Stimulated activated naive B cell treated with anti-CD40 and anti-IgM and Interleukin-4, amounts not matched to agents 10 μg/mL and 1 μg/mL and 100 μg/mL, for 72 hours (primary cell): ENCODE measurements at regions not wholly inside any gene's neighbourhood (a gene's known extent, or its start where the extent isn't known, plus 50 kb on each side); places are given as distances from the start of the nearest gene placed in this dataset.

ENCODE experiments used
- ATAC-seq, 2 donors: fragments of 150-1000 bp; cut with Tn5 transposase; replicated peaks; 2 replicates each; pipeline ENCODE4 v1.10.0; 2021; ENCODE audit warnings: moderate library complexity in 1 of 2
- DNase-seq: peaks from one replicate; pipeline ENCODE4 v3.0.0; 2021
- H3K27ac Mint-ChIP-seq: one replicate; pipeline ENCODE4 v1.8.0; 2022; ENCODE audit warnings: mild to moderate bottlenecking, mixed read lengths
- H3K27me3 Mint-ChIP-seq, 2 donors: one replicate each; pipeline ENCODE4 v1.8.0; 2022; ENCODE audit warnings: mixed read lengths in 2 of 2
- H3K36me3 Mint-ChIP-seq, 2 donors: one replicate each; pipeline ENCODE4 v1.8.0; 2022; ENCODE audit warnings: mixed read lengths in 2 of 2, mild to moderate bottlenecking in 1 of 2
- H3K4me1 Mint-ChIP-seq, 2 donors: one replicate each; pipeline ENCODE4 v1.8.0; 2022; ENCODE audit warnings: mixed read lengths in 2 of 2, mild to moderate bottlenecking in 1 of 2
- H3K4me3 Mint-ChIP-seq, 2 donors: one replicate each; pipeline ENCODE4 v1.8.0; 2022; ENCODE audit warnings: mild to moderate bottlenecking in 2 of 2, mixed read lengths in 2 of 2, moderate library complexity in 1 of 2
- H3K9me3 Mint-ChIP-seq, 2 donors: one replicate each; pipeline ENCODE4 v1.8.0; 2022; ENCODE audit warnings: mixed read lengths in 2 of 2, mild to moderate bottlenecking in 1 of 2

DNA sequence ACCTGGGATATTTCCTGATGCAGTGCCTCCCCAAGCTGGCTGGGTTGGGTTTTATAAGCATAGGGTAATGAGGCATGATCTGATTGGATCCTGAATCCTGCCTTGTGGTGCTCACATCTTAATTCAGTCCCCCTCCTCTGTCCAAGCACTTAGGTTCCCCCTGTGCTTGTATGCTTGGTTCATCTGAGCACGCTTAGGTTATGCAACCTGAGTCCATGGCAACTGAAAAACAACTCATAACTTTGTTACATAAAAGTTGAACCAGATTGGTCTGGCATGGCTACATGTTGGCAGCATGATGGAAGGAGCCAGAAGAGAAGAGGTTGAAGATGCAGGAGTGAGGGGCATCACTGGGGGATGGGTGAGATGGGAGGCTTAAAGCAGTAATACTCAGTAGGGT lies 57.3 kb upstream of the OSBPL3 start:
- H3K36me3 Mint-ChIP-seq: peaks cover 3% of the 10 kb centered on the region in 2 donors
- H3K27me3 Mint-ChIP-seq: peaks cover 11 to 13% of the 10 kb centered on the region in 2 donors
- no peak overlapping the region for H3K4me3 Mint-ChIP-seq
- H3K9me3 Mint-ChIP-seq: peaks cover 10 to 11% of the 10 kb centered on the region in 2 donors
- no peak for DNase-seq
- H3K4me1 Mint-ChIP-seq: peaks cover 0 to 5% of the 10 kb centered on the region in 2 donors
- no peak overlapping the region for H3K27ac Mint-ChIP-seq
- no peak for ATAC-seq

DNA sequence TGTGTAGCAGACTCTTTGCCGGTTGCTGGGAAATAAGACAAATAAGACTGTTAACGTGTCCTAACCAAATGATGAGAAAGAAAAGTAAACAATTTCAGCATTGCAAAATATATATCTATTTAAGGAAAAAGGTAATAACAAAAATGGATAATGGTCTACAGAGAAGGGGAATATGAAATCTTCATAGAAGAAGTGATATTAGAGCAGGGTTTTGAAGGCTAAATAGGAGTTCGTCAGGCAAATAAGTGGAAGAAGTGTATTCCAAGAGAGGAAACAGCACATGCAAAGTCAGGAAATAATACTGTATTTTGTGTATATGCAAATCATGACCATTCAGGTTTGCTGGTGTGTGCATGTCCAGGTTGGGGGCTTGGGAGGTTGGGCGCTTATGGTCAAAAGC lies 55.3 kb upstream of the OSBPL3 start:
- H3K27ac Mint-ChIP-seq: no peak overlapping the region
- peaks cover 10 to 11% of the 10 kb centered on the region in 2 donors for H3K9me3 Mint-ChIP-seq
- H3K36me3 Mint-ChIP-seq: peaks cover 3% of the 10 kb centered on the region in 2 donors
- H3K4me1 Mint-ChIP-seq: peaks cover 0 to 1% of the 10 kb centered on the region in 2 donors
- no peak for DNase-seq
- peaks cover 11 to 13% of the 10 kb centered on the region in 2 donors for H3K27me3 Mint-ChIP-seq
- no peak overlapping the region for H3K4me3 Mint-ChIP-seq
- ATAC-seq: no peak

DNA sequence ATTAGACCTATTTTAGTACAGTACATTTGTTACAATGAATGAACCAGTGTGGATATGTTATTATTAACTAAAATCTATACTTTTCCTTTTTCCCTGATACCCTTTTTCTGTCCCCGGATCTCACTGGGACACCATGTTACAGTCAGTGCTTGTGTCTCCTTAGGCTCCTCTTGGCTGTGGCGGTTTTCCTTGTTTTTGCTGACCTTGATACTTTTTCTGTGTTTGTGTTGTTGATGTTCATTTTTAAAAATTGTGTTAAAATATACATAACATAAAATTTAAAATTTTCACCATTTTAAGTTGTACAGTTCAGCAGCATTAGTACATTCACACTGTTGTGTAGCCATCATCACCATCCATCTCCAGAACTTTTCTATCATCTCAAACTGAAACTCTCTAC lies 54.2 kb upstream of the OSBPL3 start:
- DNase-seq (no peak), ATAC-seq (no peak)
- Mint-ChIP-seq H3K36me3 (peaks cover 3% of the 10 kb centered on the region in 2 donors), H3K27me3 (peaks cover 6 to 8% of the 10 kb centered on the region in 2 donors), H3K27ac (no peak overlapping the region), H3K4me1 (peaks cover 0 to 1% of the 10 kb centered on the region in 2 donors), H3K9me3 (peaks cover 10 to 11% of the 10 kb centered on the region in 2 donors), H3K4me3 (no peak overlapping the region)

DNA sequence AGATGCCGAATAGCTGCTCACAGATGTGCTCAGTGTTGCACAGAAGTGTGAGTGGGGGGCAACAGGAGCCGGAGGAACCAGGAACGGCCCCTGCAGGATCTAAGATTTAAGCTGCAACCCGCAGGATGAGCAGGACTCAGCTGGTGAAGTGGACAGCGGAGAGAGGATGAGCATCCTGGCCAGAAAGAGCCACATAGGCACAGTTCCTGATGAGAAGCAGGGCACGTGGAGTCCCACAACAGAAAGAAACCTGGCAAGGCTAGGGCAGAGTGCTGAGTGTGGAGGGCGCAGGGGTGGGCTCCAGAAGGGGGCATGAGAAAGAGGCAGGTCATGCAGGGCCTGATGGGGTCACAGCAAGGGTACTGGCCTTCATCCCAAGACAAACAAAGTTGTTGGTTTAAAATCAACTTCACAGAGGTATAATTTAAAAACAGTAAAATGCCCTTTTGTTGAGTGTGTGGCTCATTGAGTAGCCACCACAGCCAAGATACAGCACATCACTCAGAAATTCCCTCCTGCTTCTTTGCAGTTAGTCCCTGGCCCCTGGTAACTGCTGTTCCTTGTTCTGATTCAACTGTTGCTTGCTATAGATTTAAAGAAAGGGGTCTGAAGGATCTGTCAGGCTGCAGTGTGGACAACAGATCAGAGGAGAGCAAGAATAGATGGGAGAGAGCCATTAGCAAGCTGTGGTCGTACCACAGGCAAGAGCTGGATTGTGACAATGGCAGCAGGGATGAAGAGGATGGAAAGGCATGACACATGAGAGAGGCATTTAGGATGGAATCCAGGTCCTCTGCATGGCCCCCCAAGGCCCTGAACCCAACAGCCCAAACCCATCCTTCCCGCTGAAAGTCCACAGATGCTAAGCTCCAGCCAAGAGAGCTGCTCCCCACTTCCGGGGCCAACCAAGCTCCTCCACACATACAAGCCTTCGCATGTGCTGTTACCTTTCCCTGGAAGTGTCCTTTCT lies 53.1 kb upstream of the OSBPL3 start:
- no peak for ATAC-seq
- Mint-ChIP-seq H3K27me3 (peaks cover 6 to 8% of the 10 kb centered on the region in 2 donors), H3K4me1 (peaks cover 0 to 1% of the 10 kb centered on the region in 2 donors), H3K4me3 (no peak overlapping the region), H3K27ac (no peak overlapping the region), H3K36me3 (peaks cover 3% of the 10 kb centered on the region in 2 donors), H3K9me3 (peaks cover 10 to 11% of the 10 kb centered on the region in 2 donors)
- DNase-seq: no peak

DNA sequence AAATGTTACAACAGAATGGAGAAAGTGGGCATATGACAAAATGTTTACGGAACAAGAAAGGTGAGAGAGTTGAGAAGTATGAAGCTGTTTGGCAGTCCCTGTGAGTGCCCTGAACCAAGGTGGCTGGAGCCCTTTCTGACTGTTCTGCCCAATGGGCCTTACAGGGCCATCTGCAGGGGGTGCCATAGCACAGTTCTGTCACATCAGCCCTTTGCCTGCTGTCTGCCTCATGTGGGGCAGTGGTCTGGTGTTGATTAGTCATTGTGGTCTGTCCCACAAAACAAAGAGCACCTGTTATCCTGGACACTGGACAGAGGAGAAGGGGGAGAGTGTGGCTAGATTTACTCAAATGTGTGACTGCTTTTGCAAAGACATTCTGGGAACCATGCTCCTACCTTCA lies 51.5 kb upstream of the OSBPL3 start:
- ATAC-seq: no peak
- no peak for DNase-seq
- H3K4me1 Mint-ChIP-seq: peaks cover 0 to 1% of the 10 kb centered on the region in 2 donors
- H3K27ac Mint-ChIP-seq: no peak overlapping the region
- H3K36me3 Mint-ChIP-seq: peaks cover under 1 to 3% of the 10 kb centered on the region in 2 donors
- peaks cover 2 to 8% of the 10 kb centered on the region in 2 donors for H3K27me3 Mint-ChIP-seq
- H3K4me3 Mint-ChIP-seq: no peak overlapping the region
- peaks cover 6 to 7% of the 10 kb centered on the region in 2 donors for H3K9me3 Mint-ChIP-seq

DNA sequence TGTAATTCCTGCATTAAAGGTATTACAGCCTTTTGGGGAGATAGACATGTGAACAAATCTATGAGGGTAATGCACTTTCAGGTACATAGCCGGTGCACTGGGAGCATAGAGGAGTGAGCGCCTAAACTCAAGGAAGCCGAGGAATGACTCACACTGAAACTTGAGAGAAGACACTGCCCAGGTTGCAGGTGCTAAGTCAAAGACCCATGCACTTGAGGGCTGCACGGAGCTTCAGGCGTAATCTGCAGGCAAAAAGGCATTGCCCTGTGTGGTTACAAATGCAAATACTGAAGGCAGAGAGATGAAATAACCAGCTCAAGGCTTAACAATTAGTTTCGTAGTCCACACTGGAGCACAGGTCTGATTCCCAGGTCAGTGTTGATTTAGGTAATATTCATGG lies 51.0 kb upstream of the OSBPL3 start:
- H3K9me3 Mint-ChIP-seq: peaks cover 3% of the 10 kb centered on the region in 2 donors
- ATAC-seq: no peak
- no peak overlapping the region for H3K27ac Mint-ChIP-seq
- H3K4me1 Mint-ChIP-seq: peaks cover 0 to 1% of the 10 kb centered on the region in 2 donors
- H3K36me3 Mint-ChIP-seq: peaks cover 0 to 2% of the 10 kb centered on the region in 2 donors
- no peak overlapping the region for H3K4me3 Mint-ChIP-seq
- H3K27me3 Mint-ChIP-seq: peaks cover 0 to 6% of the 10 kb centered on the region in 2 donors
- DNase-seq: no peak
